Loucy (cell line): ENCODE measurements at regions not wholly inside any gene's neighbourhood (a gene's known extent, or its start where the extent isn't known, plus 50 kb on each side); places are given as distances from the start of the nearest gene placed in this dataset.

ENCODE experiments used
- EZH2phosphoT487 ChIP-seq: fragments of 200-600 bp; IDR thresholded peaks from 2 replicates; pipeline ENCODE4 v1.6.1; 2018; ENCODE audit warnings: antibody characterized with exemption, mild to moderate bottlenecking, moderate library complexity, borderline replicate concordance
- TF ChIP-seq, protein P1 (sequence below): fragments of 200-600 bp; sonication (generic); conservative IDR thresholded peaks from 2 replicates; pipeline ENCODE4 v1.5.1; 2014; ENCODE audit warnings: mild to moderate bottlenecking, antibody characterized with exemption, low read length

DNA sequence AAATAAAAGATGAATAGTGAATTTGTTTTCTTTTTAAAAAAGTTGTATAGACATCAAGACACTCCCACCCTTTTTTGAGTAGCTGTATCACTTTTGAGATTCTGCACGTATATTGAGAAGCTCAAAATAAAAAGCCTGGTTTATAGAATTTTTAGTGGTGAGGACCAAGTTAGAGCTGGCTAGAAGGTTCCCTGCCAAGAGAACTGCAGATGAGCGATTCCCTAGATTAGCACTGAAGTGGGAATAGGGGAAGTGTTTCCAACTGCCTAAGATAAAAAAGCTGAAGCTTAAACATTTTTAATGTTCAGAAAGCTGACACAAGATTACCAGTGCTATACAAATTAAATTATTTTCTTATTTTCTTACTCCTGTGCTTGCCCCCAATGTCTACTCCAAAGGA is 135.7 kb upstream of the TMEM229A start:
- TF ChIP-seq, protein P1, sequence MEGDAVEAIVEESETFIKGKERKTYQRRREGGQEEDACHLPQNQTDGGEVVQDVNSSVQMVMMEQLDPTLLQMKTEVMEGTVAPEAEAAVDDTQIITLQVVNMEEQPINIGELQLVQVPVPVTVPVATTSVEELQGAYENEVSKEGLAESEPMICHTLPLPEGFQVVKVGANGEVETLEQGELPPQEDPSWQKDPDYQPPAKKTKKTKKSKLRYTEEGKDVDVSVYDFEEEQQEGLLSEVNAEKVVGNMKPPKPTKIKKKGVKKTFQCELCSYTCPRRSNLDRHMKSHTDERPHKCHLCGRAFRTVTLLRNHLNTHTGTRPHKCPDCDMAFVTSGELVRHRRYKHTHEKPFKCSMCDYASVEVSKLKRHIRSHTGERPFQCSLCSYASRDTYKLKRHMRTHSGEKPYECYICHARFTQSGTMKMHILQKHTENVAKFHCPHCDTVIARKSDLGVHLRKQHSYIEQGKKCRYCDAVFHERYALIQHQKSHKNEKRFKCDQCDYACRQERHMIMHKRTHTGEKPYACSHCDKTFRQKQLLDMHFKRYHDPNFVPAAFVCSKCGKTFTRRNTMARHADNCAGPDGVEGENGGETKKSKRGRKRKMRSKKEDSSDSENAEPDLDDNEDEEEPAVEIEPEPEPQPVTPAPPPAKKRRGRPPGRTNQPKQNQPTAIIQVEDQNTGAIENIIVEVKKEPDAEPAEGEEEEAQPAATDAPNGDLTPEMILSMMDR, result no peak
- no peak for TF ChIP-seq EZH2phosphoT487
